Cardiac muscle cell (in vitro differentiated cells and primary cell): ENCODE measurements at regions not wholly inside any gene's neighbourhood (a gene's known extent, or its start where the extent isn't known, plus 50 kb on each side); places are given as distances from the start of the nearest gene placed in this dataset.
A peak's percentile ranks its signal among the peaks of the same experiment; 100 is the strongest.

Source experiments
- DNase-seq, 2 donors: peaks; one replicate each; pipeline versions ENCODE4 v3.0.0 to v3.0.0-alpha.2; 2010 to 2017; ENCODE audit warnings: low read depth in 1 of 2, low spot score in 1 of 2
- H3K27ac ChIP-seq: fragments of 200-600 bp; sonication (generic); 2 replicates; pipeline ENCODE4 v1.5.1; 2016
- H3K27me3 ChIP-seq: fragments of 200-600 bp; sonication (generic); 2 replicates; pipeline ENCODE4 v1.6.0; 2016; ENCODE audit warnings: control low read depth
- H3K36me3 ChIP-seq: fragments of 200-600 bp; sonication (generic); 2 replicates; pipeline ENCODE4 v1.5.1; 2016; ENCODE audit warnings: control low read depth
- H3K4me1 ChIP-seq: fragments of 200-600 bp; sonication (generic); 2 replicates; pipeline ENCODE4 v1.8.1; 2017; ENCODE audit warnings: low read depth, mild to moderate bottlenecking, mixed run types
- H3K4me3 ChIP-seq: fragments of 200-600 bp; sonication (generic); 2 replicates; pipeline ENCODE4 v1.5.1; 2016; ENCODE audit warnings: mild to moderate bottlenecking
- H3K9me3 ChIP-seq: fragments of 200-600 bp; sonication (generic); 2 replicates; pipeline ENCODE4 v1.5.1; 2017; ENCODE audit warnings: low read depth, mild to moderate bottlenecking, control low read depth
- TF ChIP-seq, protein P1 (sequence below): IDR thresholded peaks from 2 replicates; pipeline ENCODE4 v1.5.1; 2012; ENCODE audit warnings: low read depth, mild to moderate bottlenecking, low read length

GRCh38 chr4:152074088-152074437 is 313.3 kb upstream of the GATB start:
- TF ChIP-seq, protein P1, sequence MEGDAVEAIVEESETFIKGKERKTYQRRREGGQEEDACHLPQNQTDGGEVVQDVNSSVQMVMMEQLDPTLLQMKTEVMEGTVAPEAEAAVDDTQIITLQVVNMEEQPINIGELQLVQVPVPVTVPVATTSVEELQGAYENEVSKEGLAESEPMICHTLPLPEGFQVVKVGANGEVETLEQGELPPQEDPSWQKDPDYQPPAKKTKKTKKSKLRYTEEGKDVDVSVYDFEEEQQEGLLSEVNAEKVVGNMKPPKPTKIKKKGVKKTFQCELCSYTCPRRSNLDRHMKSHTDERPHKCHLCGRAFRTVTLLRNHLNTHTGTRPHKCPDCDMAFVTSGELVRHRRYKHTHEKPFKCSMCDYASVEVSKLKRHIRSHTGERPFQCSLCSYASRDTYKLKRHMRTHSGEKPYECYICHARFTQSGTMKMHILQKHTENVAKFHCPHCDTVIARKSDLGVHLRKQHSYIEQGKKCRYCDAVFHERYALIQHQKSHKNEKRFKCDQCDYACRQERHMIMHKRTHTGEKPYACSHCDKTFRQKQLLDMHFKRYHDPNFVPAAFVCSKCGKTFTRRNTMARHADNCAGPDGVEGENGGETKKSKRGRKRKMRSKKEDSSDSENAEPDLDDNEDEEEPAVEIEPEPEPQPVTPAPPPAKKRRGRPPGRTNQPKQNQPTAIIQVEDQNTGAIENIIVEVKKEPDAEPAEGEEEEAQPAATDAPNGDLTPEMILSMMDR, result no peak
- Histone ChIP-seq H3K4me1 (peaks cover 18% of the 10 kb centered on the region), H3K9me3 (no peaks in the 10 kb centered on the region), H3K4me3 (no peak overlapping the region), H3K36me3 (no peaks in the 10 kb centered on the region), H3K27ac (no peak overlapping the region), H3K27me3 (peaks cover 4% of the 10 kb centered on the region)
- DNase-seq, result no peak

GRCh38 chr4:152073351-152074087 is 312.7 kb upstream of the GATB start:
- DNase-seq, result peak in 1 of 2 donors; percentile 33
- Histone ChIP-seq H3K27ac (no peak overlapping the region), H3K9me3 (no peaks in the 10 kb centered on the region), H3K4me3 (no peak overlapping the region), H3K27me3 (peaks cover 4% of the 10 kb centered on the region), H3K36me3 (no peaks in the 10 kb centered on the region), H3K4me1 (peaks cover 18% of the 10 kb centered on the region)
- TF ChIP-seq, protein P1, result no peak

GRCh38 chr4:152072906-152073305 is 312.1 kb upstream of the GATB start:
- Histone ChIP-seq H3K4me3 (no peak overlapping the region), H3K27me3 (peaks cover 4% of the 10 kb centered on the region), H3K4me1 (peaks cover 18% of the 10 kb centered on the region), H3K9me3 (no peaks in the 10 kb centered on the region), H3K27ac (no peak overlapping the region), H3K36me3 (no peaks in the 10 kb centered on the region)
- TF ChIP-seq, protein P1, result no peak
- DNase-seq, result no peak

GRCh38 chr4:152072001-152072485 is 311.2 kb upstream of the GATB start:
- Histone ChIP-seq H3K4me1 (peaks cover 18% of the 10 kb centered on the region), H3K27ac (no peak overlapping the region), H3K36me3 (no peaks in the 10 kb centered on the region), H3K27me3 (peaks cover 4% of the 10 kb centered on the region), H3K4me3 (no peak overlapping the region), H3K9me3 (no peaks in the 10 kb centered on the region)
- no peak for DNase-seq
- TF ChIP-seq, protein P1, result no peak

DNA sequence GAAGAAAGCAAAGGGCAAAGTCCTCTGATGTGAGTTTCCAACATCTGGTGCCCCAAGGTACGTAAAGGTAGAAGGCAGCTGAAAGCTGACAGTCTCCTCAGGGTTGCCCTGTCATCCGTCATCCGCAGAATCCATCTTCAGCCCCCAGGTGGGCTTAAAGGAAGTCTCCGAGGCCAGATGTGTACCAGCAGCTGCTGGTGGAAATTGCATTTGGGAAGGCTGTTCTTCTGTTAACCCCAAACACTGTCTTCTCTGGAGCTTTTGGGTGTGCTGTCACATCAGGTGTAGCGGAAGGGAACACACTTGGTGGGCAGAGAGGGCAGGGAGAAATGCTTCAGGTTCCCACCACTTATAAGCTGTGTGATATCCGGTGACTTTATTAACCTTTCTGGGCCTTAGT is 310.0 kb upstream of the GATB start:
- Histone ChIP-seq H3K4me1 (peaks cover 18% of the 10 kb centered on the region), H3K4me3 (no peak overlapping the region)
- TF ChIP-seq, protein P1, result no peak

More for the DNA sequence above, 310.0 kb upstream of the GATB start:
- peaks cover 4% of the 10 kb centered on the region for H3K27me3 ChIP-seq
- H3K36me3 ChIP-seq, result no peaks in the 10 kb centered on the region
- H3K9me3 ChIP-seq, result no peaks in the 10 kb centered on the region
- no peak for DNase-seq
- no peak overlapping the region for H3K27ac ChIP-seq
